ENCODE measurements at regions not wholly inside any gene's neighbourhood (a gene's known extent, or its start where the extent isn't known, plus 50 kb on each side); places are given as distances from the start of the nearest gene placed in this dataset.

GRCh38 chr22:48753381-48753730, 1074.3 kb downstream of the BRD1 start (continued):
- TF ChIP-seq ZNF462 (CRISPR knock-in tag; IDR thresholded peaks at IDR 0.05) = no peak
- no peak for TF ChIP-seq ZNF114 (CRISPR knock-in tag; IDR thresholded peaks at IDR 0.05)
- TF ChIP-seq REST (IDR thresholded peaks at IDR 0.05; ENCODE audit: unreplicated experiment) = no peak
- TF ChIP-seq POLR2AphosphoS5 (IDR thresholded peaks at IDR 0.05; ENCODE audit: low read depth) = no peak
- no peak for TF ChIP-seq STAT1 (IDR thresholded peaks at IDR 0.05; ENCODE audit: unreplicated experiment)
- no peak for TF ChIP-seq JUNB (IDR thresholded peaks at IDR 0.05; ENCODE audit: unreplicated experiment)

Measured in GM23338 (cell line).